HG02870 (cell line): ENCODE measurements at regions not wholly inside any gene's neighbourhood (a gene's known extent, or its start where the extent isn't known, plus 50 kb on each side); places are given as distances from the start of the nearest gene placed in this dataset.

Source experiments
- ATAC-seq: cut with Tn5 transposase; IDR thresholded peaks from one replicate; pipeline ENCODE4 v1.9.1; 2021; ENCODE audit warnings: mild to moderate bottlenecking, moderate library complexity; ENCODE audit not compliant: unreplicated experiment

DNA sequence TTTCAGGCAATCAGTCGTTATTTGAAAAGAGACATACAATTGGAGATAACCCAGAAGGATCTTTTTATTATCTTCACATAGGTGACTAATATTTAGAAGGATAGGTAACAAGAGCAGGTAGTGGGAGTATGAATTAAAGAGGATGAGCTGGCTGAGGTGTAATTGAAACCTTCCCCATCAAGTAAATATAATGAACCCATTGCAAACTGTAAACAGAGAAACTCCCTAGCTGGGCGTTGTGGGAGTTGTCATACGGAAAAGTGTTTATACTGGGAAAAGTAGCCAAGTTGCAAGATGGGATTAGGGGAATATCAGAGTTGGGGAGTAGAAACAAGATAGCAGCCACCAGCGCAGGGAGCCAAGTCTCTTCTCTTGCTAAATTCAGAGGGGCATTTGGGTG, 448.4 kb downstream of the COG6 start:
- no peak for ATAC-seq

DNA sequence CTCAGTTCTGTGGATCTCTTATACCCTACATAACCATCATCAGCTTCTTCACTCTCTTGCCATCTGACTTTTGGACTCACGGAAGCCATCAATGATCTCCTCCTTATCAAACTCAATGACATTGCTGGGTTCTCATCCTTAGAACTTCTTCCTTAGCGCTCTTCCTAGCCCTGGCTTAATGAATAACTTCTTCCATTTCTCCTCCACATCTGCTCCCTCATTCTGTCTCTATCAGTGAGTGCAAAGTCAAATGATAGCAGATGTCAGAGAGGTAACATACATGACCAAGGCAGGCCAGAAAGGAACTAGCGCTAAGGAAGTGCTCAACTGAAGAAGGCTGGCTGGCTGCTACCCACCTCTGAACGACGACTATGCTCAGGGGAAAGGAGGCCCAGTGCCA, 449.8 kb downstream of the COG6 start:
- ATAC-seq: no peak

GRCh38 chr13:40109351-40109844, 453.9 kb downstream of the COG6 start:
- no peak for ATAC-seq

DNA sequence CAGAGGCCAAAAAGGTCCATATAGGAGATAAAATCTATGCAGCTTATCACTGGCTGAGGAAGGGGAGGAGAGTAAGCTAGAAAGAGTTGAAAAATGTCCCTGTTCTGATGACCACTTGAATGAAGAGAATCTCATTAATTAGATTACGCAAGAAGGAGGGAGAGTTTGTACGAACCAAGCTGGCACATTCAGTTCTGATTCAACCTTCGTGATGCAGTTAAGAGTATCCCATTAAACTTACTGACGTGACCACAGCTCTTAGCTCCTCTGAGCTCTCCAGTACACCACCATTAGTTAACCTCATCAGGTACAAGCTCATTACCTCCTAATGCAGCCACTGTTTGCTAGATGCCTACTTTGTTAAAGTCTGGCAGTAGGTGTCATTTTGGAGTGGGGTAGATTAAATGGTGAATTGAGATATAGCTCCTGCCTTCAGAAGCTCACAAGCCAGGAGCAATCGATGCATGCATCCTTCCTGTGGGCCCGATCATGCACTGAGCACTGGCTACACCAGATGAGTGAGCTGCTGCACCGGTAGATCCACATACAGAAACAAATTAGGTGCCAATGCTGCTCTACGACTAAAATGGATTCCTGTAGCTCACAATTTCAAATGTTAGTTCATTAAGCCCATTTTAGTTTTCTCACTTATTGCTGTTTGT, 458.3 kb downstream of the COG6 start:
- no peak for ATAC-seq

DNA sequence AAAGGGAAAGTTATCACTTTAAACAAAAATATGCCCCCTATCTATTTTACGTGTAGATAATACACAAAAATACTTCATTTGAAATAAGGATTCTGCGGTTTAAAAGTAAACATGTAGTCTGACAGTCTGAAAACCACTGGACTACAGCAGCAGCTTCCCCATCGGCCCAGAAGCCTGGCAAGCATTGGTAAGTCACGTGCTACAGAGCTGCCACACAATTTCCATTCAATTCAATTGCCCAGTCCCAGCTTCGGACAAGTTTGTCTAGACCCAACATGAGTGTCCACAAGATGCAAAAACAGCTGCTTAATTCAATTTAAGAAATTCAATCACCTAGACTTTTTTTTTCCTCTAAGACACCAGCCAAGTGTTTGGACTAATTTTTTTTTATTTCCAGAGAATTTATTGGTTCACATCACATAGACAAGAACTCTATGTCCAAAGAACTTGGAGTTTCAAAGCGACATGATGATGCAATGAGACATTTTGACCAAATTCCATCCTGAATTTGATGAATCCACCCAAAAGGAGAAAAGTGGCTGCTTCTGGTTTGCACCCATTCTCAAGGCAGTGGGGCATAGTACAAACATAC, 458.9 kb downstream of the COG6 start:
- no peak for ATAC-seq

- no peak for ATAC-seq
Measured at GRCh38 chr13:40115426-40115825, 460.0 kb downstream of the COG6 start.

DNA sequence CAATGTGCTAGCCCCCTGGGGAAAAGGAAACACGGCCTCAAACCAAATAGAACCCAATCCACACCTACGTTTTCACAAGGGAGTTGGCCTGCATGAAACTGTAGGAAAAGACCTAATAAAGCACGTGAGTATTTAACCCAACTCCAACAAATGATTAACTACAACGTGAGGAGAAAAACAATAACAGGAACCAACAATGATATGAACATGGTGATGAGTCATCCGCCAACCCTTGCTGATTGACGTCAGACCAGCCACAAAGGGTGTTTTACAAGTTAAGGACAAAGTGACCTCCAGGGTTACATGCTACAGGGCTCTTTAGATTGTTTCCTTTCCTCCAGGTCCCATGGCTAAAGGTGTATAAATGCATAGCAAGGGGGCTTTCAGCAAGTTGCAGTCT, 460.5 kb downstream of the COG6 start:
- ATAC-seq: peak; percentile 65

- no peak for ATAC-seq
Measured at GRCh38 chr13:40118337-40118736, 462.9 kb downstream of the COG6 start.

DNA sequence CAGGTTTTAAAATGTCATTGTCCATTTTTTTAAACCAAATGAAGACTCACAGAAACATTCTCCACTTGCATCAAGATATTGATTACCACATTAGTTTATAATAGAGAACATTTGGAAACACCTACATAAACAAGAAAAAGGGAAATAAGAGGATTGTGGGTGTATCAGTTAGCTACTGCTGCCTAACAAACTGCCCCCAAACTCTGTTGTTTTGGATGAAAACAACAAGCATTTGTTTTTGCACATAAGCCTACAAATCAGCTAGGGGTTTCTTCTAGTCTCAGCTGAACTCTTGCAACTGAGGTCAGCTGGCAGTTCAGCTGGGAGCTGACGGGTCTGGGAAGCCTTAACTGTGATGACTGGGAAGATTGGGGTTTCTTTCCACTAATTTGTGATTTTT, 464.4 kb downstream of the COG6 start:
- no peak for ATAC-seq

GRCh38 chr13:40120288-40120687, 464.8 kb downstream of the COG6 start:
- no peak for ATAC-seq

DNA sequence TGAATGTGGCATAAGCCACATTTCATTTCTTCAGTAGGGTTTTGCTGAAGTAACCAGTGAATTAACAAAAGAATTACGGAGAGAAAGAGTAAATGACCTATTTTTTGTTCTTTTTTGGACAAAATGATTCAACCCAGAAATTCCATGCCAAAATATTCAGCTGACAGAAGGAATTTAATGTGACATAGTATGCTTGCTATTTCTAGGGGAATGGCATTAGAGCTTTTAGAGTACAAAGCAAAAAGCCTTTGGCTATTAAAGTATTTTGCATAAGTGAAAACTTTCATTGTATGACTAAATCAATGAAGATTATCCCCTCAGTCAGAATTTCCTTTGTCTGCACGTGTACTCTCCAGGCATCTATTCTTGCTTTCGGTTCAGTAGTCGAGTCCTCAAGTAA, 465.3 kb downstream of the COG6 start:
- no peak for ATAC-seq

DNA sequence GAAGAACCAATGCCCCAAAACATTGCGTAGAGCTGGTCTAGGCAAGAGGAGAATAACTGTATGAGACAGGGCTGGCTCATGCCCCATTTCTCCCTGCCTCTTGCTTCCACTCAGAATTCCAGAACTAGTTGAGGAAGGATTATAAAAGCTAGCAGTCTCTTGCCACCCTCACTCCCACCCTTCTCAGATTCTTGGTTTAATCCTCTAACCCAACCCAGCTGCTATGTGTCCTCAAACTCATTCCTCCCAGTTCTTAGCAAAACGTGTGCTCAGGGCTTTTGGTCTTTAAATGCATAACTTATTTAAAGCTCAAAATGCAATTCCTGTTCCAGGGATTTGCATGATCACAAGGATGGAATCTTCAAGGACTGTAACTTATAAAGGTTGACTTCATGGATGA, 466.3 kb downstream of the COG6 start:
- ATAC-seq: no peak

DNA sequence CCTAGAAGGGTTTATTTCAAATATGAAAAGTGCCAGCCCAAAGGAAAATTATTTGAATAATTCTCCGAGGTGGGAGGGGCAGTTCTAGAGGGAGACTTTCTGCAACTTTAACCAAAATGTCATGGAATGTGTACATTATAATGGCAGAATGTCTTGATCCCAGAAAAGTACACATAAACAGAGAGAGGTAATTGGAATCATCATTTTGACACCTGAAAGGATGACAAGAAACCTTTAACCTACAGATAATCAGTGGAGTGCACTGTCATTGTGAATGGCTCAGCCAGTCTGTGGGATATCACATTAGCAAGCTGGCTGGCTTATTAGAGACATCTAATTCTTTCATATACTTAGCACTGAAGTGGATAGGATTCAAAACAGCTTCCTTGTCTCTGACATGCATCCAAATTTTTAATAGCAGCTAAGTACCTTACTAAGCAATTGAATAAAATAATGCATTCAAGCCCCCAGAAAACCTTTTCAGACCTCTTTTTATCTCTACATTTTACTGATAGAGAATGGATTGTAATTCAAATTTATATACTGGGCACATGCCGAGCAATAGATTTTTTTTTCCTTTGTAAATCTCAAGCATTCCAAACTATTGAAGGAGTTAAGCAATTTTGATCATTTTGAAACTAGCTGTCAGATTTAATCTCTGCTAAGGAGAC, 468.6 kb downstream of the COG6 start:
- ATAC-seq: no peak

GRCh38 chr13:40124633-40125015, 469.2 kb downstream of the COG6 start:
- no peak for ATAC-seq

DNA sequence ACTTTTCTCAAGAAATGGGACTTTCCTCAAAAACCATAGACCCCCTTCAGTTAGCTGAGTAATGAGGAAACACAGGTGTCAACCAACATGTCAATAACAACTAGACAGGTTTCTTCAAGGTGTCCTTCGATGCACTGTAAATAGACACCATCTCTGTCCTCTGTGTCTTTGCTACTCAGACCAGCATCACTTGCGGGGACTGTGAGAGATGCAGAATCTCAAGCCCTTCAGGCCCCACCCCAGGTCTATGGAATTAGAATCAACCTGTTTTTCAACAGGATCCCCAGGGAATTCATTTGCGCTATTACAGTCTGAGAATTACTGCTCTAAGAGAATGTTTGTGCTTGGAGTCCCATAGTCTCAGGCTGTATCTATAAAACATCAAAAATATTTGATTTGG, 469.9 kb downstream of the COG6 start:
- no peak for ATAC-seq

DNA sequence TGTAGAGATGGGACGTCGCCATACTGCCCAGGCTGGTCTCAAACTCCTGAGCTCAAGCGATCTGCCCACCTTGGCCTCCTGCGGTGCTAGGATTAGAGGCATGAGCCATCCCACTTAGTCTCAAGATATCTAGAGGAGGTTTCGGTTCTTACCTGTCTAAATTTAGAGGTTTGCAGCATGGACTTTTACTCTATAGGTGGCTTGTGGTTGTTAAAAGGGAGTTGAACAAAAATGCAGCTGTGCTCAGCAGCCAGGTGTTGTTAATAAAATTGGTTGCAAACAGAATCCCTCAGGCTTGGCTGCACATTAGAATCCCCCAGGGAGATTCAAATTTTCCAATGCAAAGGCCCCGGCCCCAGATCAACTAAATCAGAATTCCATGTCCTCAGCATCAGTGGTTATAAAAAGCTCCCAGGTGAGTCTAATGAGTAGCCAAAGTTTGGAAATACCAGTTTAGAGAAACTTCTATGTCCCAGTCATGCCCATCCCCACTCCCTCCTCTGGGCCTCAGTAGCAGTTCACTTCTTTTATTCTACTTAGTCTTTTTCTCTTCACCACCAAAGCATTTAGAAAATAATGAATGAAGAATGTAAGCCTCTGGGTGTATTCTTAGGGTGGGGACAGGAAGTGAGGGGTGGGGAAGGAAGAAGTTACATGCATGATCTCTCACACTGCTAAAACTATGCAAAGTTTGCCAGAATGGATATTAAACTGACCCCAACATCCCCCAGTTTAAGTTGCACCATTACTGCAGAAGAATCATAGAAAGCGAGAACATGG, 471.0 kb downstream of the COG6 start:
- ATAC-seq: no peak

DNA sequence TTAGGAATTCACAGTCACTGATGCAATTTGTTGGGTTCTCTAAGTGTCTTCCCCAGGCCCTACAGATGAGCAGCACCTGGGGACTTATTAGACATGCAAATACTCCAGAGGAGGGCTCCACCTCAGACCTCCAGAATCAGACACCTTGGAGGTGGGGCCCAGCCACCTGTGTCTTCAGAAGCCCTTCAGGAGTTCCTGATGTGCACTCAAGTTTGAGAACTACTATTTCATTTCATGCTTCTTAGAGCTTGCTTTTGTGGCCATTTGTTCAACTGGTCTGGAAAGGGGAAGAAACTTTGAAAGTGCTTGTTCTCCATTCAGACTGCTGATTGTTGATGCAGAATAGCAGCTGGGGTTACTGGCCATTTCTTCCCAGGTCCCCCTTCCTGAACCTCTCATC, 472.0 kb downstream of the COG6 start:
- ATAC-seq: no peak

DNA sequence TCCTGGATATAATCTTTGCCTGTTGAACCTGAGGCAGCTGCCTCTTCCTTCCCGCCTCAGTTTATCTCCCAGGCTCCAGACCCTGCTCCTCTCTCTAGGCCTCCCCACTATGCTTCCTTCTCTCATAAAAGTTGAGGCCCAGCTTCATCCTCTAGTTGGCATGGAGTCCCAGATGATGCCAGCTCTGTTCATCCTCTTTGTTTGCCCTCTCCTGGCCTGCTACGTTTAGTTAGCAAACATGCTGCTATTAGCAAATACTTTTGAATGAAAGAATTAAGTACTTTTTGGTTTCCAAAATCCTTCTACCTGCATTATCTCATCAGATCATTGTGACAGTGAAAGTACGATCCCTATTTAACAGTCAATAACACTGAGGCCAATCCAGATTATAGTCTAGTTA, 472.5 kb downstream of the COG6 start:
- no peak for ATAC-seq

GRCh38 chr13:40129467-40129866, 474.0 kb downstream of the COG6 start:
- ATAC-seq: no peak

GRCh38 chr13:40130871-40131636, 475.6 kb downstream of the COG6 start:
- ATAC-seq: no peak

DNA sequence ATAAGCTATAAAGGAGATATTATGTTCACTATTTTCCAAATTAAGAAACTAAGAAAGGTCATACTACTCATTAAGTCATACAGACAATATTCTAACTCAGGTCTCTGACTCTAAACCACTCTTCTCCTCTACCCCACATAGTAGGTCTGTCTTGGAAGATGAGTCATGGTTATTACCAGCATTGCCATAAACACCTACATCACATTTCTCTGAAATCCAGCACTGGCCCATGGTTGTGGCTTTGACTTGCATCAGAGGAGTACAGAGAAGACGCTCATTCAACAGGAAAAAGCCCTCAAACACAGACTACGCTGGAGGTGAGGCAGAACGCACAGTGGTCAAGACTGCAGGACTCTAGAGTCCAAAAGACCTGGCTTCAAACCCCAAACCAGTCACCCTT, 476.8 kb downstream of the COG6 start:
- ATAC-seq: no peak
